ENCODE measurements at regions not wholly inside any gene's neighbourhood (a gene's known extent, or its start where the extent isn't known, plus 50 kb on each side); places are given as distances from the start of the nearest gene placed in this dataset.
"Not testable (repeated sequence)": the region's sequence is repeated elsewhere in the genome, so short reads cannot be mapped to it uniquely, and the experiment has no call there.

DNA sequence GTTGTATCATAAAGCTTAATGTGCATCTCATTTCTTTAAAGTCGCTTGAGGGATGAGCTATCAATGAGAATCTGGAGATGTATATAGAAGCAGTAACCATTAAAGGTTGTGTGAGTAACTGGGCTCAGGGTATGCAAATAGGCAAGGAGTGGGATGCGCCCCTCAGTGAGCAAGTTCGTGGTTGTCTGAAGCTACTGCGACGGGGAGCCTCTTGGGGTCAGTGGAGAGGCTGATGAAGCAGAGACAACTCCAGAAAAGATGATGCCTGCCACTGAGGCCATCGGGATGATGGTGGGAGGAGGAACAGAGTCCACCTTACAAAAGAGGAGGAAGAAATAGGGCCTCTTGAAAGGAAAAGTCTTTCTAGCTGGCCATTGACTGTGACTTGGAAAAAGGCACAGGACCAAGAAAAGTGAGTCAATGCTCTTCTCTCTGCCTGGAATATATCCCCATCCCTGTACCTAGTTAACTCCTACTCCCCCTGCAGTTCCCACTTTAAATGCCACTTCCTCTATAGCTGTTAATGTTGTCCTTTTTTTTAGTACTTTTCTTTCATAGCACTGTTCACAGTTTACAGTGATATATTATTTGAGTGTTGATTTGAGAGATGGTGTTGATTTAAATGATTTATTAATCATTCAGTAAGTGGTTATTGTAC is 51.4 kb upstream of the LSM6 start:
- DNase-seq (ENCODE audit: low read depth): no peak

DNA sequence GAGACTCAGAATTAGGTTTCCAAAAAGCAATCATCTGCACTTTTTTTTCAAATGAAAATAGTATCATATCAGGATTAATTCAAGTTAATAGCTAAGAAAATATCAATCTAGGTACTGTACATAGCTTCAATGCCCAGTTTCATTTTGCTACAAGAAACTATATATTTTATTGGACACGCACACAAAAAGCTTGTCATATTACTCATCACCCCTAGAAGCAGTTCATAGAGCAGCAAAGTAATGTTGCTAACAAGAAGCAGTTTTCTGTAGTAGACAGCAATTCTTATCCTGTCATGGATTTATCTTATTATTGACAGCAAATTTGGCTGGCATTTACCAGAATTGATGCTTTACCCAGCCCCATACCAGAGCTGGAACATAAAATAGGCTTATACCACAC is 52.3 kb upstream of the LSM6 start:
- no peak for DNase-seq (ENCODE audit: low read depth)

DNA sequence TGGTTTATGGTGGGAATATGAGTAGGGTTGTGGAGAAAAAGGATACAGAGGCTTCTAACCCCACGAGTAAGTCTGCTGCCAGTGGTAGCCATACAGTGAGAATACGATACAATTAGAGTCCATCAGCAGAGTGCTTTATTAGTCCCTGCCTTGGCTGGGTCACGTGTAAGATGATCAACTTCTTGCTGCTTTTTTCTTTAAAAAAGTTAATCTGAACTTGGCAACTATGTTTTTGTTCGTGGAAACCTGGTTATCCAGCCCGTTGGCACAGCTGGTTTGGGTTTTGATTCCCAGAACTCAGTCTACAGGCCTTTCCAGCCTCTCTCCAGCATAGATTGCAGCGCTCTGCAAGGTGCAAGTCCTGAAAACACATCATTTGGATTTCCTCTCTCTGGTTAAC is 53.1 kb upstream of the LSM6 start:
- DNase-seq (ENCODE audit: low read depth): no peak

DNA sequence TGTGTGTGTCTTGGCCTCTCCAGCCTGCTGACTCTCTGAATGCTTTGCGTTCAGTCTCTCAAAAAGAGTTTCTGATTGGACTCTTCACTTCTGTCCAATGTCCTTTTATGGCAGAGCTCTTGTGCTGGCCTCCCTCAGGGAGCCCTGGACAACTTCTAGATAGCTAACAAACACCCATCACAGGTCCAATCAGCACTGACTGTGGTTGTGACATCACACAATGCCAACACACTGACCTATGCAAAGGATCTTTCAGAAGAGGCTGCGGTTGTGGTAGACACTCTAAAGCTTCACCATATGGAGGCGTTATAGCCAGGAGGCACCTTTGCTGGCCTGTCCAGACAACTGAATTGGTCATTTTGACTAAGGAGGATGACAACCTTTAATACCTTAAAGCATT is 53.8 kb upstream of the LSM6 start:
- no peak for DNase-seq (ENCODE audit: low read depth)

DNA sequence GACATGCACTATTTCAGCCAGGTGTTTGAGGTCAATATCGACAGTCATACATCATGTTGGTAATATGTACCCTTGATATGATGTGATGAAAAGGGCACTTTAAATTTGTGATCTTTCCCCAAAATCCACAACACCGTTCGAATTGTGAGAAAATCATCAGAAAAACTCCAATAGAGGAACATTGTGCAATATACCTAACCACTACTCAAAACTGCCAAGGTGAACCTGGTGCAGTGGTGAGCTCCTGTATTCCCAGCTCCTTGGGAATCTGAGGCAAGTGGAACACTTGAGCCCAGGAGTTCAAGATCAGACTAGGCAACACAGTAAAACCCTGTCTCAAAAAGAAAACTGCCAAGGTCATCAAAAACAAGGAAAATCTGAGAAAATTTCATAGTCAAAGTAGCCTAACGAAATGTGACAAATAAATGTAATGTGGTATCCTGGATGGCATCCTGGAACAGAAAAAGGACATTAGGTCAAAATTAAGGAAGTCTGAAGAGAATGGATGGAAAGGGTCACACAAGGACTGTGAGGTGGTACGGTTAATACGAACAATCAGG is 55.6 kb upstream of the LSM6 start:
- DNase-seq (ENCODE audit: low read depth): no peak

DNA sequence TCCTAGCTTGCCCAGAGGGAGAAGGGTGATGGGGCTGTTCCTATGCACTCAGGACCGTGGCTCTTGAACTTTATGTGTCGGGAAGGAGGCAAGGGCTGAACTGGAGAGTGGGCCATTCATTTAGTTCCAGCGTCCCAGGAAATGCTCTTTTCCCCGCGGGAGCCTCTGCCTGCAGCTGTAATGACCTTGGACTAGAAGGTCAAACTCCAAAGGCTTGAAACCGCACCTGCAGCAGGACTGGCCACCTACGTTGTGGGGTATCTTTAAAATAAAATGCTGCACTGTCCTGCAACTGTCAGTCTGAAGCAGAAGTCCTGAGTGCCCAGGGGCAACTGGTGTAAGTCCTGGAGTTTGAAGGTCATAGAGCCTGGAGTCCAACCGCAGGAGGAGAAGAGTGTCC is 61.5 kb upstream of the LSM6 start:
- DNase-seq (ENCODE audit: low read depth): no peak

DNA sequence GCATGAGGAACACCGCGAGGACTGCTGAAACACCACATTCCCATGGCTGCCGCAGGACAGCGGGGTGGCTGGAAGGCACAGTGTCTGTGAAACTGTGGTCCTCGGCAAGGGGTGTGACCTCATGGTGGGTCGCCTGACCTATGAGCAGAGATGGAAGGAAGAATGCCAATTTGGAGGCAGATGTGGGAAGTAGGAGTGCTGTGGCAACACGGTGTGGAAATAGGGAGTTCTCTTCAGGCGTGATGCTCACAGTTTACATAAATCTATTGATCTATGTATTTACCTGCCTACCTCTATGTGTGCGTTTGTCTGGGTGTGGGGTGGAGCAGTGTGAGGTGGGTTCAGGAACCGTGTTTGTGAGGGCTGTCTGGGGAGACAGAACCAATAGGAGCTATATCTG is 62.3 kb upstream of the LSM6 start:
- no peak for DNase-seq (ENCODE audit: low read depth)

DNA sequence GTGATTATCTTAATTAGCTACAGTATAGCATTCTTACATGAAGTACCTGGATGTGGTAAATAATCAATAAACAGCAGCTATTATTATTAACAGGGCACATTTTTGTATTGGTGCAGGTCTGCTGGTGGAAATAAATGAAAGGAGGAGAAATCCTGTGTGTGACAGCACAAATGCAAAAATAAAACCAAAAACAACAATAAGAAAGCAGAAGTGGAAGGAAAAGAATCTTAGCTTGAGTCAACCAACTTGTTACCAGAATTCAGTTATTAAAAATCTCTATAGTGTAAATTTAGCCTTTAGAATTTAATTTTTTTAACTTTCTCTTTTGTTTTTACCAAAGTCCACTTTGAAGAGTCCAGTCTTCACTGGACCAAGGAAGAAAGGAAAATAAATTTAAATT is 63.1 kb upstream of the LSM6 start:
- no peak for DNase-seq (ENCODE audit: low read depth)

DNA sequence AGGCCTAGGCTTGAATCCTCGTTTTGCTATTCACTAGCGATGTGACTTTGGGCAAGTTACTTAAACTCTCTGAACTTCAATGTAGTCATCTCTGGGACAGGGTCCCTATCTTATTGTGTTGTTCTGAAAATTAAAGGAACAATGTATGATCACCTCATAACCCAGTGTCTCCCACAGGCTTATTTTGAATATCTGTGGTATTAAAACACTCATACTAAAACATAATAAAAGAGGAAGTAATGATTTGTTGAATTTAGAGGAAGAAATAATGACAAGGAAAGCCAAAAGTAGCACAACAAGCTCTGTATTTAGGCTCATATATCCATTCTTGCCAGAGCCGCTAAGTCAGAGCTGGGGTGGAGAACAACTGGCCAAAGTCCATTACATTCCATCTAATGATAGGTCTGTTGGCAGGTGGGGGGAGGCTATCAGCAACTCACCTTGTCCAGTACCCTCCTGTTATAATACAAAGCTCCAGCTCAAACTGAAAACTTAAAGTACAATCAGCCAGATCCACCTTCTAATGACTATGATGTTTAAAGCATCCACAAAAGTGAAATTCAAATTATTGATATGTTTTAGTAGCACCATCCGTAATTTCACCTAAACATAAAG is 64.5 kb upstream of the LSM6 start:
- DNase-seq (ENCODE audit: low read depth): no peak

DNA sequence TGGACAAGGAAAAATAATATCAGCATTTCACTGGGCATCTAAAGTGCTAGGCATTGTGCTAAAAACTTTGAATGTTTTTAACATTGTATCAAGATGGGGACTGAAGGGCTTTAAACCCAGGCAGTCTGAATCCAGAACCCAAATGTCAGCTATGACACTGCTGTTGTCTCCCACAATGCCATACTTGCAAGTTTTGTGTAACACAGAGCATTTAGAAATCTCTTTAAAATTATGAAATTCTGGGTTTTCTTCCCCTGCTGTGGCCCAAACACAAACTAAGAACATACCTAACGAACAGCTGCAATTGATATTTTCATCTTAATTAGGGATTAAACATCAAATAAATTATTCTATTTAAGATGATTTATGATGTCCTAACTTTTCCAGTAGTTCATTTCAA is 66.8 kb upstream of the LSM6 start:
- DNase-seq (ENCODE audit: low read depth): no peak

DNA sequence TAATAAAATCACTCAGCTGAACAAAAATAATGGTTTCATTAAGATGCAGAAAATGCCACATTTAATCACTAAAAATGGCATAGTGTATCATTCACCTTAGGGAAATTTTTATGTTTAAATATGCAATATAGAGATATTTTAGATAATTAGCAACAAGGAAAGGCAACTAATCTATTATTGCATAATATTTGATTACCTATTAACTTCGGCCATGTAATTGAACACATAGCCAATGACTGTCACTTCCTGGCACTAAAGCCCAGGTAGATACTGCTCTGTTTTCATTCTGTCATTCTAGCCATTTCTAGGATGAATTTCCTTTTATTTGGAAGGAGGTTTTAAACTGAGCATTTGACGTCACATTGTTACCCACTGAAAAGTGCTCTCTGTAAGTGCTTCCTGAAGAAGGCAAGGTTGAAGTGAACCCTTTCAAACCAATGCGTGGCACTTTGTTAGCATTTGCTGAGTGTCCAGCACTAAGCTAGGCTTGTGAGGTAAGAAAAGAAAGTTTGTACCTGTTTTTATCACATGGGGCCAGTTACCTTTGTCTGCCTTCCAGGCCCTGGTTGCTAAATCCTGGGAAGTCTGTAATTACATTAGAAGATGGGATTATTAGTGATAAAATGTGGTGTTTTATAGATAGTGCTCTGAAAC is 67.8 kb upstream of the LSM6 start:
- DNase-seq (ENCODE audit: low read depth): no peak

DNA sequence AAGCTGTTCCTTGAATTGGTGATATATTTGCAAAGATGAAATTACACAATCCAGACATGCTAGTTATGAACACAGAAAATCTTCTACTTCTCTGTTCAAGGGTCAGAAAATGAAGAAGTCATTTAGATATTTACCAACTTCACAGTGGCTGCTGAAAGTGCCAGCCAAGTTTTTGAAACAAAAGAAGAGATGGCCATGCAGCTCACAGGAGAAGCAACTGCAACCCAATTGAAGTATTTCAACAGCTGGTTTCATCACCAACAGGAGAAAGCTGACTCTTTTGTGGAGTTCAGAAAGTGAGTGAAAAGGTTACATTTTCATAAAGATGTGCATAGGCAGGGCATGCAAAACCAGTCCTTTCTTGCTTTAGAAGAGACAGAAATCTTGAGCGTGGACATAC is 70.1 kb upstream of the LSM6 start:
- DNase-seq (ENCODE audit: low read depth): no peak

DNA sequence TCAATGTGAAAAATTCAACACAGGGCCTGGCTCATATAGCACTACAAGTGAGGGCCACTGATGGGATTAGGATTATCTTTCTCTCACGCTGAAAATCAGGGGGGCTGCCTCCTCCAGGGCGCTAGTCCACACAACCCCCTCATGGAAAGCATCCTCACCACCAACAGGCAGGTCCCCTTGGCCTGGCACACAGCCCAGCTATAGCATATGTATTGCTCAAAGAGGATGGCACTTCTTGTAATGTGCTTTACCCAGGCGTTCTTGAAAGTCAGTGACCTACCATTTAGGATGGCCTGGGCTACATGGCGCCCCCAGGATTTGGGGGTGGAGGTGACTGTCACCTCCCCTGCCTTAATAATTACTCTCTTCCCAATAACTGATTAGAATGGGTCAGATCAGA is 71.0 kb upstream of the LSM6 start:
- DNase-seq (ENCODE audit: low read depth): no peak

DNA sequence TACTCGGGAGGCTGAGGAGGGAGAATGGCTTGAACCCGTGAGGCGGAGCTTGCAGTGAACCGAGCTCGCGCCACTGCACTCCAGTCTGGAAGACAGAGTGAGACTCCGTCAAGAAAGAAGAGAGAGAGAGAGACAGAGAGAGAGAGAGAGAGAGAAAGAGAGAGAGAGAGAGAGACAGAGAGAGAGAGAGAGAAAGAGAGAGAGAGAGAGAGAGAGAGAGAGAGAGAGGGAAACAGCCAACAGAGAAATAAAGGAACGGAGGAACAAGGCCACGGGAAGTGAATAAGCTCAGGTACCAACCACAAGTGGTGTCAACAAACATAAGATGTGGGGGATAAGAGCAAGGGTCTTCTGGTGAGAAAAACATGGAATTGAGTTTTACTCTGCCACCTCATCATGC is 71.5 kb upstream of the LSM6 start:
- DNase-seq (ENCODE audit: low read depth): not testable (repeated sequence)

DNA sequence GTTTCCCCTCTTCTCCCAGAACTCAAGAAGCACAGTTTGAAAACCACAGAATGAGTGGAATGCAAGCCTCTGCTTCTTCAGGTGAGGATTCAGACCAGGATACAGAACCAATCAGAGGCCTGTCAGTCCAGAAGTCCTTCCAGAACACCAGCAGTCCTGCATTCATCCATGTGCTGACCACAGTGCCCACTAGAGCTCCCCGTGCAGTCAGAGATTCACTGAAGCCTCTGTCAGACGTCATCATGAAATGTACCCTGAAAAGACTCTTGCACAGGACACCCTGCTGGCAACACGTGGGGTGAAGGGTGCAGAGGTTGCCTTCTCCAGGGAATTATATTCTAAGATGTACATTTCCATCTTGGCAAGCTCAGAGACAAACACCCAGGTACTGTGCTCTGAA is 75.9 kb upstream of the LSM6 start:
- DNase-seq (ENCODE audit: low read depth): no peak

DNA sequence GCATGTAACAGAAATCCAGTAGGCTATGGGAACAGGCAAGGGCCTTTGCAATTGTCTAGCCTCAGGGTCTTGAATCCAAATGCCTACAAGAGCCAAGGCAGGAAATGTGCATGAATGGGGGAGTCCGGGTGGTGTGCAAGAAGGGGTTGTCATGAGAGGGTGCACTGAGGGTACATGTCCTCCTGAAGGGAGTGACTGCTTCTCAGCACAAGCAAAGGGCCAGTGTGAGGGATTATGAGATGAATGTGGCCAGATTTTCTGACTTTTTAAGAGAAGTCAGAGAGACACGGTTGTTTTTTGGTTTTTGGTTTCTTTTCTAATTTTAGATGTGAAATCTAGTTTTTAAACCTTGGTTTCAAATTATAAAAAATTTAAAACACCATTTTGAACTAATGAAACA is 76.5 kb upstream of the LSM6 start:
- DNase-seq (ENCODE audit: low read depth): no peak

DNA sequence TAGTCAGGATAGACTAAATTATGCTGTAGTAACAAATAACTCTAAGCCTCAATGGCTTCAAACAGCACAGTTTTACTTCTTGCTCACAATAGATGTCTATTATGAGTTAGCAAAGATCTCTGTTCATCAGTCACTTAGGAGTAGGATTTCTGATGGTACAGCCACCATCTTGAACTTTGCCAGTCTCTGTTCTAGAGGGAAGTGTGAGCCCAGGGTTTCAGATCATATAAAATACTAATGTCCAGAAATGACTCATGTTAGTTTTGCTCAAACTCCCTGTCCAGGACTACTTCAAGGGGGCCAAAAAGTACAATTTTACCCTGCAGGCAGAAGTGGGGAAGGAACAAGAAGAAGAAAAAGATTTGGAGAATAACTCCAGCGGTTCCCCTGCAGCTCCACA is 77.1 kb upstream of the LSM6 start:
- DNase-seq (ENCODE audit: low read depth): no peak

DNA sequence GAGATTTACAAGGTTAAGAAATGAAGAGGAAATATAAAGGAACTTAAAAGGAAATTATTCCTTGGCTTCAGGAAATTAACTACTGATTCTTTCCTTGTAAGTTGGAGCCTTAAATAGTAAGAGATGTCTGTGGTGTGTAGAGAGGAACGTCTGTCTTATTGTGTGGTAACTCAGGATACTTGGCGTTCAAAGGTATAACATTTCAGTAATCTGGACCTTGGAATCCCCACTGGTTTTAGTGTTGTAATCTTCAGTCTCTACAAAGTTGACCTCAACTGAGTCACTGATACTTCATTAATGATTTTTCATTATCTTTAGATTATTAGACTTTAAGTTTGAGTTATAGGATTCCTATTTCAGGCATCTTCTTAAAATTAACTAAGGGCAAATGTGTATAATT is 79.1 kb upstream of the LSM6 start:
- DNase-seq (ENCODE audit: low read depth): no peak

DNA sequence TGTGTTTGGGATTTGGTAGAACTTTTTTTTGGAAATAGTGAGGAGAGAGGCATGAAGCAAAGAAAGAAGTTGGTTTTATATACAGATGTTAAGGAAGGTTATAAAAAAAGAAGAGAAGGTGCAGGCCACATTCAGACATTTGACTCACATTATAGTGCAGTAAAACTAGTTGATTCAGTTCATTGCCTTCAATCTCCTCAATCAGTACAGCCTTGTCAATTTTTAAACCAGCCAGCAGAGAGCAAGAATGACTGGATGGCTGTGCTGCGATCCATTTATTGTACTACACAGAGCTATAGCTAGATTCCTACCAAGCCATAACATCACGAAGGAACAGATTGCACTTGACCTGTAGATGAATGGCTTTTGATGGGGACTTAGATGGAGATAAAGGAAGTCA is 79.7 kb upstream of the LSM6 start:
- DNase-seq (ENCODE audit: low read depth): no peak

DNA sequence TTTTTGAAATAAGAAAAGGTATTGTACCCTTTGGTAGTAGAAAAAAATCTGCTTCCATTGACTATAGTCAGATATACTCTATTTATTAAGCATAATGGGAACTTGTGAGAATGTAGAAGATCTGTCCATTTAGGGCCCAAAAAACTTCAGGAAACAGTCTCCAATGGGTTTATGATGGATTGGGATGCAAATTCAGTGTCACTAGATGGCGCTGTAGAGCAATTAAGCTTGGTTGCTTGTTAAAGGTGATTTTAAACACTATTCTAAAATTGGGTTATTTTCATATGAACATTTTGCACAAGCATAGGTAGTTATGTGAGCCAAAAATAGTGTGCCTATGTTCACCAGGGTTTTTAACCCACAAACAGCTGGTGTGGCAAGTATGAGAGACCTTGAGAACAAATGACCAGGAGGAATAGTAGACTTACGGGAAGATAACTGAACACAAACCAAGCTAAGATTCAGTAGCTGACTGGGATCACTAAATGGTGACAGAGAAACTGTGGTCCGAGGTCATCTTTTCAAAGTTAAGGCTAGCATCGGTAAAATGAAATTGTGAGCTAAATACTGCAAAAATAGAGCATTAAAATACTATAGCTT is 80.3 kb upstream of the LSM6 start:
- DNase-seq (ENCODE audit: low read depth): peak; percentile 51

DNA sequence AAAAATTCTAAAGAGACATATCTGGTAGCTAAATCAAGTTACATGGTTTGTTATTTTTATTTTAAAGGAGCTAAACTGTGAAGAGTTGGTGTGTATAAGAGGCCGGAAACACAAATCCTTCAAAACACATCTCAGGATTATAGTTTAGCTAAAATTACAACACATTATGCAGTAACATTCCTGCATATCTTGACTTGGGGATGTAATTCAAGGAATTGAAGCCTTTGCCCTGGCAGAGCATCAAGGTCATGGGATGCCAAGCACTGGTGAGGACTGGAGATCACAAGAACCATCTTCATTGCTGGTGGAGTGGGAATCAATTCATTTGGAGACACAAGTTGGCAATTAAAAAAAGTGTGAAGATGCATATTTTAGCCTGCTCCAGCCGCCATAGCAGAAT is 86.8 kb upstream of the LSM6 start:
- no peak for DNase-seq (ENCODE audit: low read depth)

DNA sequence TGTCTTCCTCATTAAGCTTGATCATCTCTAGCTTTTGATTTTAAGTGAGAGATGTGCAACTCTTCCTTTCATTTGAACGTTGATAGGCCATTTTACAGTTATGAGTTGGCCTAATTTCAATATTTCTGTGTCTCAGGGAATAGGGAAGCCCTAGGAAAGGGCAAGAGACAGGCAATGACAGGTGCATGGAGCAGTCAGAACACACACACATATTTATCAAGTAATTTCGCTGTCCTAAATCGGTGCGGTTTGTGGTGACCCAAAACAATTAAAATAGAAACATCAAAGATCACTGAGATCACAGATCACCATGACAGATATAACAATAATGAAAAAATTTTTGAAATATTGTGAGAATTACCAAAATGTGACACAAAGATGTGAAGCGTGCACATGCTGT is 87.7 kb upstream of the LSM6 start:
- no peak for DNase-seq (ENCODE audit: low read depth)

DNA sequence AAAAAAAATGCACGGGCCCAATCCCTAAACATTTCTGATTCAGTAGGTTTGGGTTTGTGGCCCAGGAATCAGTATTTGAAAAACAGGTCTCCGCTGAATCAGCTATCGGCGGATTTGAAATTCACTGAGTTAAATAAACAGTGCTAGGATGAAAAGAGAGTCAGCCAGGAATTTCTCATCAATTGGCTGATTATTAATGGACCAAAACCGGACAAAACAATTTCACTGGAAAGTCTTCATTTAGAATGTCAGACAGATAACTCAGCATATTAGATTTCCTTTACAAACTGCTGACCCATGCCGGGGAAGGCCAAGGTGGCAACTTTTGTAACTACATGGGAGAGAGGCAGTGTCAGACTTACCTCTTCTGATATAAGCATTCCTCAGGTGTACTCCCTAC is 99.4 kb upstream of the LSM6 start:
- DNase-seq (ENCODE audit: low read depth): no peak

Measured in fibroblast of the conjunctiva (primary cell).